22Rv1 (cell line): ENCODE measurements at regions not wholly inside any gene's neighbourhood (a gene's known extent, or its start where the extent isn't known, plus 50 kb on each side); places are given as distances from the start of the nearest gene placed in this dataset.

Experiments
- CTCF ChIP-seq: fragments of 450-650 bp; IDR thresholded peaks from 2 replicates; pipeline ENCODE4 v1.5.1; 2017; ENCODE audit warnings: mild to moderate bottlenecking
- ZFX ChIP-seq: fragments of 450-650 bp; IDR thresholded peaks from 2 replicates; pipeline ENCODE4 v1.6.1; 2017; ENCODE audit warnings: antibody characterized with exemption, borderline replicate concordance

GRCh38 chr1:5200006-5200405 lies 545.6 kb downstream of the AJAP1 start:
- TF ChIP-seq CTCF (no peak), ZFX (no peak)
